Testis (tissue), 2 donors: ENCODE measurements at regions not wholly inside any gene's neighbourhood (a gene's known extent, or its start where the extent isn't known, plus 50 kb on each side); places are given as distances from the start of the nearest gene placed in this dataset.

Source experiments
- CTCF ChIP-seq, 3 experiments: fragments of 450-650 bp in 2 of 3; fragments of 200-600 bp in 1 of 3; sonication (generic) in 1 of 3; IDR thresholded peaks; one replicate each; pipeline ENCODE4 v1.5.1; 2016 to 2019; ENCODE audit warnings: antibody characterized with exemption in 3 of 3, mild to moderate bottlenecking in 2 of 3, moderate library complexity in 1 of 3
- POLR2A ChIP-seq: fragments of 450-650 bp; IDR thresholded peaks from one replicate; pipeline ENCODE4 v1.6.1; 2017; ENCODE audit warnings: antibody characterized with exemption, mild to moderate bottlenecking, moderate library complexity

GRCh38 chr1:239772446-239772845 is 319.2 kb upstream of the FMN2 start:
- TF ChIP-seq CTCF (IDR thresholded peaks at IDR 0.05), result no peak
- no peak for TF ChIP-seq POLR2A
